HT-29 (cell line): ENCODE measurements at regions not wholly inside any gene's neighbourhood (a gene's known extent, or its start where the extent isn't known, plus 50 kb on each side); places are given as distances from the start of the nearest gene placed in this dataset.
"Not testable (repeated sequence)": the region's sequence is repeated elsewhere in the genome, so short reads cannot be mapped to it uniquely, and the experiment has no call there.

Experiments used
- DNase-seq: peaks from one replicate; pipeline ENCODE4 v3.0.0-alpha.2; 2015; ENCODE audit warnings: low spot score

- DNase-seq: not testable (repeated sequence)
These were observed 1643.7 kb downstream of the SPATA31A7 start for GRCh38 chr9:62833323-62834200.

- not testable (repeated sequence) for DNase-seq
These were observed 1647.5 kb downstream of the SPATA31A7 start for GRCh38 chr9:62837254-62837911.

GRCh38 chr9:62838024-62838718 is 1648.3 kb downstream of the SPATA31A7 start:
- peak; percentile 25 for DNase-seq

- DNase-seq: not testable (repeated sequence)
These were observed 1649.3 kb downstream of the SPATA31A7 start for GRCh38 chr9:62839168-62839567.

GRCh38 chr9:62843145-62843544 is 1653.3 kb downstream of the SPATA31A7 start:
- not testable (repeated sequence) for DNase-seq

GRCh38 chr9:62843706-62844290 is 1654.0 kb downstream of the SPATA31A7 start:
- DNase-seq: not testable (repeated sequence)

GRCh38 chr9:62844681-62845185 is 1654.9 kb downstream of the SPATA31A7 start:
- DNase-seq: not testable (repeated sequence)

GRCh38 chr9:62848258-62848657 is 1658.4 kb downstream of the SPATA31A7 start:
- not testable (repeated sequence) for DNase-seq

- DNase-seq: not testable (repeated sequence)
These were observed 1660.2 kb downstream of the SPATA31A7 start for GRCh38 chr9:62849991-62850390.

GRCh38 chr9:62857280-62857679 is 1667.4 kb downstream of the SPATA31A7 start:
- not testable (repeated sequence) for DNase-seq

- not testable (repeated sequence) for DNase-seq
These were observed 1668.4 kb downstream of the SPATA31A7 start for GRCh38 chr9:62858240-62858639.

GRCh38 chr9:62860939-62861860 is 1671.4 kb downstream of the SPATA31A7 start:
- DNase-seq: not testable (repeated sequence)

- DNase-seq: not testable (repeated sequence)
These were observed 1672.3 kb downstream of the SPATA31A7 start for GRCh38 chr9:62862180-62862579.

GRCh38 chr9:62863319-62863718 is 1673.5 kb downstream of the SPATA31A7 start:
- peak; percentile 94 for DNase-seq

GRCh38 chr9:62863867-62864266 is 1674.0 kb downstream of the SPATA31A7 start:
- DNase-seq: peak; percentile 30

- peak; percentile 91 for DNase-seq
These were observed 1674.9 kb downstream of the SPATA31A7 start for GRCh38 chr9:62864481-62865469.

GRCh38 chr9:62869061-62869460 is 1679.2 kb downstream of the SPATA31A7 start:
- DNase-seq: not testable (repeated sequence)

GRCh38 chr9:62871765-62872164 is 1681.9 kb downstream of the SPATA31A7 start:
- not testable (repeated sequence) for DNase-seq

- not testable (repeated sequence) for DNase-seq
These were observed 1684.4 kb downstream of the SPATA31A7 start for GRCh38 chr9:62874213-62874612.
